Upper lobe of left lung (tissue), 6 donors: ENCODE measurements at regions not wholly inside any gene's neighbourhood (a gene's known extent, or its start where the extent isn't known, plus 50 kb on each side); places are given as distances from the start of the nearest gene placed in this dataset.

Experiments used
- ATAC-seq, 2 donors: fragments of 200-7000 bp; cut with Tn5 transposase; one replicate each; pipeline ENCODE4 v1.9.1; 2022; ENCODE audit warnings: mild to moderate bottlenecking in 2 of 2, moderate library complexity in 2 of 2; ENCODE audit not compliant: low FRiP score in 2 of 2
- DNase-seq, 2 donors: peaks; one replicate each; pipeline ENCODE4 v3.0.0-alpha.2; 2019 to 2020
- H3K27ac ChIP-seq, 4 donors: fragments of 200-600 bp; sonication (generic); one replicate each; pipeline ENCODE4 v1.5.1; 2016 to 2019
- H3K27me3 ChIP-seq, 4 donors: fragments of 200-600 bp; sonication (generic); one replicate each; pipeline ENCODE4 v1.5.1; 2017 to 2019
- H3K36me3 ChIP-seq, 4 donors: fragments of 200-600 bp; sonication (generic); one replicate each; pipeline ENCODE4 v1.5.1; 2016 to 2019
- H3K4me1 ChIP-seq, 4 donors: fragments of 200-600 bp; sonication (generic); one replicate each; pipeline ENCODE4 v1.5.1; 2018 to 2019
- H3K4me3 ChIP-seq, 4 donors: fragments of 200-600 bp; sonication (generic); one replicate each; pipeline ENCODE4 v1.5.1; 2017 to 2019; ENCODE audit warnings: mild to moderate bottlenecking in 2 of 4, moderate library complexity in 1 of 4
- H3K9me3 ChIP-seq, 4 donors: fragments of 200-600 bp; sonication (generic); one replicate each; pipeline ENCODE4 v1.5.1; 2018 to 2019
- CTCF ChIP-seq, 6 experiments: fragments of 450-650 bp in 4 of 6; fragments of 200-600 bp in 2 of 6; sonication (generic) in 2 of 6; IDR thresholded peaks; one replicate each; pipeline ENCODE4 v1.5.1; 2016 to 2019; ENCODE audit warnings: antibody characterized with exemption in 6 of 6
- EP300 ChIP-seq, 4 donors: sonication (generic); formaldehyde crosslinking; IDR thresholded peaks; one replicate each; pipeline ENCODE4 v1.5.1; 2017; ENCODE audit warnings: antibody characterized with exemption in 4 of 4, control low read depth in 2 of 4
- POLR2A ChIP-seq, 4 donors: fragments of 450-650 bp; IDR thresholded peaks; one replicate each; pipeline ENCODE4 v1.5.1; 2016 to 2017; ENCODE audit warnings: antibody characterized with exemption in 4 of 4, mild to moderate bottlenecking in 2 of 4
- POLR2AphosphoS5 ChIP-seq, 2 donors: sonication (generic); formaldehyde crosslinking; IDR thresholded peaks; one replicate each; pipeline ENCODE4 v1.5.1; 2017; ENCODE audit warnings: antibody characterized with exemption in 2 of 2
- WGBS, 2 donors: methylation state at CpG; one replicate each; pipeline ENCODE4 v1.1.5; 2017 to 2018; 5-methylcytosine and 5-hydroxymethylcytosine counted together
- donor health status: DM: no; HTN: no; CAD: no; lungs with moderate emphysema.
- donor health status: DM: no; HTN: yes; CAD: no; lungs with severe emphysema.

DNA sequence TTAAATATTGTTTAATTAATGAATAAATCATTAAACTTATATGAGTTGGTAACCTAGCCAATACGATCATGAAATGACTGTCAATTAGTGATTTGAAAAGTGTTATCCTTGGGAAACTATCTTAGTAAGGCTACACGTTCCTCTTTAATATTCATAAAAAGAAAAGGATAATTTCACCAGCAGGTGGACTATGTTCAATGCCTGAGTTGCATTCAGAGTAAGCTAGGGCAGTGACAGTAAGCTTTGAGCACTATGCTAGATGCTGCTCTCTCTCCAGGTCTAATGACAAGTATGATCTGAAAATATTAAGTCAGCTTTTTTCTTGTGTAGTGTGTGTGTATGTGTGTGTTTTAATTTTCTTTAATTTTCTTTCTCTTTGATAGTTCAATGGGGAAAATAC is 486.3 kb upstream of the PCDH15 start:
- ATAC-seq (no peak), DNase-seq (no peak)
- Histone ChIP-seq H3K36me3 (no peaks in the 10 kb centered on the region), H3K4me1 (no peaks in the 10 kb centered on the region), H3K9me3 (peaks cover 0 to under 1% (median 0%) of the 10 kb centered on the region in 4 donors), H3K27me3 (no peaks in the 10 kb centered on the region), H3K4me3 (no peak overlapping the region), H3K27ac (no peak overlapping the region)
- WGBS, 2 donors, result 51 to 54% methylated on average over 2 of the region's 2 CpGs
- TF ChIP-seq POLR2A (IDR thresholded peaks at IDR 0.05) (no peak), CTCF (IDR thresholded peaks at IDR 0.05) (no peak), EP300 (IDR thresholded peaks at IDR 0.05) (no peak), POLR2AphosphoS5 (IDR thresholded peaks at IDR 0.05) (no peak)

DNA sequence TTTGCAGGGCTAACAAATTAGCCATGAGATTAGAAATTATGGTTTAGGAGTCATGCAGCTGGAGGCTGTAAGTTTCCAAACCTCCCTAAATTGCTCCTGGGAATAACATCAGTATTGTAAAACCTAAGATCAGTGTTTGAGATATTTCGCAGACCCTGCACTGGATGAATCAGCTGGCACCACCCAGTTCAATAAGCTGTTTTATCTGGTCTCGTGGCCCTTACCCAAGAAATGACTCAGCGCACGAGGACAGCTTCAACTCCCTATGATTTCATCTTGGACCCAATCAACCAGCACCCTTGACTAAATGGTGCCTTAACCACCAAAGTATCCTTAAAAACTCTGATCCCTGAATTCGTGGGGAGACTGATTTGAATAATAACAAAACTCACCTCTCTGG is 482.0 kb upstream of the PCDH15 start:
- Histone ChIP-seq H3K36me3 (no peaks in the 10 kb centered on the region), H3K4me3 (no peak overlapping the region), H3K4me1 (no peaks in the 10 kb centered on the region), H3K27ac (no peak overlapping the region), H3K27me3 (no peaks in the 10 kb centered on the region), H3K9me3 (no peaks in the 10 kb centered on the region)
- peak in 1 of 2 donors; percentile 89 for ATAC-seq
- TF ChIP-seq POLR2A (IDR thresholded peaks at IDR 0.05) (no peak), POLR2AphosphoS5 (IDR thresholded peaks at IDR 0.05) (no peak), EP300 (IDR thresholded peaks at IDR 0.05) (no peak), CTCF (IDR thresholded peaks at IDR 0.05) (no peak)
- DNase-seq, result no peak
- WGBS, 2 donors, result 82 to 91% methylated on average over 5 of the region's 5 CpGs

- no peak for ATAC-seq
- WGBS, 2 donors, result 80 to 97% methylated on average over 1 of the region's 1 CpG
- no peaks in the 10 kb centered on the region for H3K36me3 ChIP-seq
- no peaks in the 10 kb centered on the region for H3K27me3 ChIP-seq
- no peaks in the 10 kb centered on the region for H3K4me1 ChIP-seq
- H3K4me3 ChIP-seq, result no peak overlapping the region
- TF ChIP-seq POLR2A (IDR thresholded peaks at IDR 0.05) (no peak), CTCF (IDR thresholded peaks at IDR 0.05) (no peak), EP300 (IDR thresholded peaks at IDR 0.05) (no peak), POLR2AphosphoS5 (IDR thresholded peaks at IDR 0.05) (no peak)
- H3K9me3 ChIP-seq, result no peaks in the 10 kb centered on the region
- no peak for DNase-seq
- no peak overlapping the region for H3K27ac ChIP-seq
Measured at GRCh38 chr10:55280696-55281095, 479.7 kb upstream of the PCDH15 start.

- WGBS, 2 donors, result 78 to 84% methylated on average over 2 of the region's 2 CpGs
- Histone ChIP-seq H3K36me3 (no peaks in the 10 kb centered on the region), H3K4me3 (no peak overlapping the region), H3K9me3 (no peaks in the 10 kb centered on the region), H3K27ac (no peak overlapping the region), H3K27me3 (no peaks in the 10 kb centered on the region), H3K4me1 (no peaks in the 10 kb centered on the region)
- ATAC-seq (no peak), DNase-seq (no peak)
- TF ChIP-seq POLR2AphosphoS5 (IDR thresholded peaks at IDR 0.05) (no peak), EP300 (IDR thresholded peaks at IDR 0.05) (no peak), CTCF (IDR thresholded peaks at IDR 0.05) (no peak), POLR2A (IDR thresholded peaks at IDR 0.05) (no peak)
Measured at GRCh38 chr10:55277549-55277948, 476.5 kb upstream of the PCDH15 start.

DNA sequence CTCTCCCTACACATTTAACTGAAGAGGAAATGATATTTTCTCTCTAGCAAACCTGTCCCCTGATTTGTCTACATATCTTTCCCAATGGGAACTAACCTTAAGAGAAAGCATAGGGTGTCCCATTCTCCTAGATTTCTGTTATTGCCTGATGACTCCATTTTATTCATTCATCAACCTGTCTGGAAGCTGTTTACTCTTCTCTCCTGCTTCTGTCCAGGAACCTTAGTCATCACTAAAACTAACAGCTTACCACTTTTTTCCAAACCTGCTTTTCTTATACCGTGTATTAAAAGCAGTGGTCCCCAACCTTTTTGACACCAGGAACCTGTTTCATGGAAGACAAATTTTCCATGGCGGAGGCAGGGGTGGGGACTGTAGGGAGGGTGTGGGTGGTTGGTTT is 473.3 kb upstream of the PCDH15 start:
- TF ChIP-seq POLR2AphosphoS5 (IDR thresholded peaks at IDR 0.05) (no peak), EP300 (IDR thresholded peaks at IDR 0.05) (no peak), CTCF (IDR thresholded peaks at IDR 0.05) (no peak), POLR2A (IDR thresholded peaks at IDR 0.05) (no peak)
- H3K27ac ChIP-seq, result no peak overlapping the region
- H3K4me1 ChIP-seq, result no peaks in the 10 kb centered on the region
- WGBS, 2 donors, result 88% methylated on average over 2 of the region's 2 CpGs
- H3K36me3 ChIP-seq, result no peaks in the 10 kb centered on the region
- H3K4me3 ChIP-seq, result no peak overlapping the region
- no peaks in the 10 kb centered on the region for H3K9me3 ChIP-seq
- H3K27me3 ChIP-seq, result no peaks in the 10 kb centered on the region
- ATAC-seq (no peak), DNase-seq (no peak)
